A673 (cell line): ENCODE measurements at regions not wholly inside any gene's neighbourhood (a gene's known extent, or its start where the extent isn't known, plus 50 kb on each side); places are given as distances from the start of the nearest gene placed in this dataset.

Experiments used
- BruUV-seq: library from RNA; stranded (reverse); fragments of 400-500 nt; replicated peaks from 2 replicates; lab custom pipeline; 2021; lab: Mats Ljungman, UMichigan
- CTCF ChIA-PET: fragments of 300-600 bp; sonication (Branson Sonifier 250); formaldehyde crosslinking; loops from one replicate; lab custom pipeline; 2022; ENCODE audit warnings: antibody characterized with exemption; lab: Charles Lee
- POLR2A ChIA-PET: fragments of 300-600 bp; sonication (Branson Sonifier 250); formaldehyde crosslinking; loops from one replicate; lab custom pipeline; 2022; ENCODE audit warnings: antibody characterized with exemption; ENCODE audit not compliant: low non-redundant PET; lab: Charles Lee
- DNase-seq: peaks from one replicate; pipeline ENCODE4 v3.0.0-alpha.2; 2015; ENCODE audit warnings: low spot score
- H3K27ac ChIP-seq: fragments of 200-600 bp; sonication (generic); 2 replicates; pipeline ENCODE4 v1.5.1; 2016; ENCODE audit warnings: mixed run types, low read depth, mild to moderate bottlenecking, mixed read lengths, antibody characterized with exemption, low read length; ENCODE audit not compliant: poor library complexity, severe bottlenecking
- H3K27me3 ChIP-seq: fragments of 200-600 bp; sonication (generic); replicated peaks from 2 replicates; pipeline ENCODE4 v1.6.1; 2017; ENCODE audit warnings: mixed run types, low read depth, mild to moderate bottlenecking, mixed read lengths, antibody characterized with exemption, low read length; ENCODE audit not compliant: insufficient read depth, poor library complexity
- H3K36me3 ChIP-seq: fragments of 200-600 bp; sonication (generic); 2 replicates; pipeline ENCODE4 v1.6.1; 2016; ENCODE audit warnings: mixed run types, mild to moderate bottlenecking, mixed read lengths, antibody characterized with exemption, low read length; ENCODE audit not compliant: insufficient read depth, poor library complexity, severe bottlenecking
- H3K4me1 ChIP-seq: fragments of 200-600 bp; sonication (generic); 2 replicates; pipeline ENCODE4 v1.6.1; 2017; ENCODE audit warnings: mixed run types, mild to moderate bottlenecking, mixed read lengths, antibody characterized with exemption, low read length; ENCODE audit not compliant: insufficient read depth, poor library complexity, severe bottlenecking
- H3K4me3 ChIP-seq: fragments of 200-600 bp; sonication (generic); 2 replicates; pipeline ENCODE4 v1.5.1; 2016; ENCODE audit warnings: low read depth, mixed run types, mild to moderate bottlenecking, mixed read lengths, low read length; ENCODE audit not compliant: poor library complexity, severe bottlenecking
- H3K9me3 ChIP-seq: fragments of 200-600 bp; sonication (generic); 2 replicates; pipeline ENCODE4 v1.6.1; 2016; ENCODE audit warnings: mixed run types, low read depth, mild to moderate bottlenecking, mixed read lengths, antibody characterized with exemption, low read length; ENCODE audit not compliant: poor library complexity, severe bottlenecking
- EZH2 ChIP-seq: fragments of 200-600 bp; sonication (generic); IDR thresholded peaks from 2 replicates; pipeline ENCODE4 v1.6.1; 2017; ENCODE audit warnings: borderline replicate concordance, low read depth, mild to moderate bottlenecking, mixed read lengths, antibody characterized with exemption, low read length; ENCODE audit not compliant: poor library complexity, severe bottlenecking
- intact Hi-C: fragments of 100-400 bp; cut with micrococcal nuclease; formaldehyde crosslinking; loops from one replicate; pipeline ENCODE4 v1.10.0; 2022; ENCODE audit not compliant: unreplicated experiment
- TF ChIP-seq, protein P1 (sequence below): fragments of 300-800, 200-600 bp; sonication (generic); conservative IDR thresholded peaks from 2 replicates; pipeline ENCODE4 v1.5.1; 2017; ENCODE audit warnings: low read depth, mild to moderate bottlenecking, antibody characterized with exemption, low read length, moderate library complexity, mixed read lengths

GRCh38 chr6:8361259-8361658, 74.1 kb downstream of the SLC35B3 start:
- POLR2A ChIA-PET, result no interaction called here

GRCh38 chr6:8352966-8353340, 82.4 kb downstream of the SLC35B3 start:
- BruUV-seq, result no TSS peak
- ChIA-PET POLR2A (no interaction called here), CTCF (no interaction called here)
- H3K4me3 ChIP-seq, result no peak overlapping the region
- H3K27me3 ChIP-seq, result no peaks in the 10 kb centered on the region
- no peaks in the 10 kb centered on the region for H3K36me3 ChIP-seq
- intact Hi-C loops, result no loop called here
- no peaks in the 10 kb centered on the region for H3K9me3 ChIP-seq
- no peak for DNase-seq
- peak overlapping the region; percentile 33 for H3K27ac ChIP-seq
- TF ChIP-seq, protein P1, sequence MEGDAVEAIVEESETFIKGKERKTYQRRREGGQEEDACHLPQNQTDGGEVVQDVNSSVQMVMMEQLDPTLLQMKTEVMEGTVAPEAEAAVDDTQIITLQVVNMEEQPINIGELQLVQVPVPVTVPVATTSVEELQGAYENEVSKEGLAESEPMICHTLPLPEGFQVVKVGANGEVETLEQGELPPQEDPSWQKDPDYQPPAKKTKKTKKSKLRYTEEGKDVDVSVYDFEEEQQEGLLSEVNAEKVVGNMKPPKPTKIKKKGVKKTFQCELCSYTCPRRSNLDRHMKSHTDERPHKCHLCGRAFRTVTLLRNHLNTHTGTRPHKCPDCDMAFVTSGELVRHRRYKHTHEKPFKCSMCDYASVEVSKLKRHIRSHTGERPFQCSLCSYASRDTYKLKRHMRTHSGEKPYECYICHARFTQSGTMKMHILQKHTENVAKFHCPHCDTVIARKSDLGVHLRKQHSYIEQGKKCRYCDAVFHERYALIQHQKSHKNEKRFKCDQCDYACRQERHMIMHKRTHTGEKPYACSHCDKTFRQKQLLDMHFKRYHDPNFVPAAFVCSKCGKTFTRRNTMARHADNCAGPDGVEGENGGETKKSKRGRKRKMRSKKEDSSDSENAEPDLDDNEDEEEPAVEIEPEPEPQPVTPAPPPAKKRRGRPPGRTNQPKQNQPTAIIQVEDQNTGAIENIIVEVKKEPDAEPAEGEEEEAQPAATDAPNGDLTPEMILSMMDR, result no peak
- no peak for TF ChIP-seq EZH2
- H3K4me1 ChIP-seq, result peaks cover 14% of the 10 kb centered on the region

More at GRCh38 chr6:8361259-8361658, 74.1 kb downstream of the SLC35B3 start:
- H3K9me3 ChIP-seq, result no peaks in the 10 kb centered on the region
- H3K4me3 ChIP-seq, result no peak overlapping the region
- H3K4me1 ChIP-seq, result no peaks in the 10 kb centered on the region
- no peaks in the 10 kb centered on the region for H3K27me3 ChIP-seq
- no peak overlapping the region for H3K27ac ChIP-seq
- TF ChIP-seq, protein P1, result no peak
- TF ChIP-seq EZH2, result no peak
- intact Hi-C loops, result no loop called here
- no peak for DNase-seq
- H3K36me3 ChIP-seq, result no peaks in the 10 kb centered on the region
- no TSS peak for BruUV-seq
- CTCF ChIA-PET, result no interaction called here

DNA sequence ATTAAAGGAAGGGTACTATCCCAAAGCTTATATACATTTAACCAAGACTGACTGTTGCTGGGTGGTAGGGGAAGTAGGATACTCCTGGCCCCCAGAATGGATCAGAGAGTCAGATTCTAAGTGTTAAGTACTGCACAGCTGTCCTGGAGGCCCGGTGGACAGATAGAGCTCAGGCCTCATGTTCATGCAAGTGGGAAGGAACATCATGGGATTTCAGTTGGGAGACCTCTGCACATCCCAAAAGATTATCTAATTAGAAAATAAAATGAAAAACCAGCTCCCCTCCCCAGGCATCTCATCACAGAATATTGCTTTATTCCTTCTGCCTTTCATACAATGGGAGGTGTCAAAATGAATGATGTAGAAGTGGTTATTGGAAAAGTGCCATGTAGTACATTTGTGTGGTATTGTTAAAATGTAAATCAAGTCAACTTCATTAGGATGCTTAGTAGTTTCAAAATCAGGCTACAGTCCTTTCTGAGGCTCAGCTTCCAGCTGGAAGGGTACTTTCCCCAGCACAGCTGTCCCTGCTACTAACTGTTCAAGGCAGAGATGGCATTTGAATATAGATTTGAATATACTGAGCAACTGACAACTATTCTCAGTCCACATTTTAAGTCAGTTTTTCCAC, 82.9 kb downstream of the SLC35B3 start:
- intact Hi-C loops, result no loop called here
- DNase-seq, result peak; percentile 76
- peaks cover 14% of the 10 kb centered on the region for H3K4me1 ChIP-seq
- no TSS peak for BruUV-seq
- no peaks in the 10 kb centered on the region for H3K27me3 ChIP-seq
- H3K27ac ChIP-seq, result peak overlapping the region; percentile 44
- no peaks in the 10 kb centered on the region for H3K36me3 ChIP-seq
- POLR2A ChIA-PET, result no interaction called here
- TF ChIP-seq, protein P1, result no peak
- no peak for TF ChIP-seq EZH2
- H3K4me3 ChIP-seq, result no peak overlapping the region
- CTCF ChIA-PET, result no interaction called here
- no peaks in the 10 kb centered on the region for H3K9me3 ChIP-seq
